Esophagus muscularis mucosa (tissue), 4 donors: ENCODE measurements at regions not wholly inside any gene's neighbourhood (a gene's known extent, or its start where the extent isn't known, plus 50 kb on each side); places are given as distances from the start of the nearest gene placed in this dataset.

Source experiments
- DNase-seq: peaks from one replicate; pipeline ENCODE4 v3.0.0-alpha.2; 2017; ENCODE audit errors: extremely low spot score
- H3K27ac ChIP-seq, 4 donors: fragments of 200-600 bp; sonication (generic); replicated peaks in 1 of 4; 1 replicate in 3 of 4; 2 replicates in 1 of 4; pipeline ENCODE4 v1.5.1; 2016 to 2019; ENCODE audit warnings: mild to moderate bottlenecking in 1 of 4
- H3K27me3 ChIP-seq, 4 donors: fragments of 200-600 bp; sonication (generic); one replicate each; pipeline versions ENCODE4 v1.5.1 to v1.6.0; 2016 to 2019
- H3K36me3 ChIP-seq, 4 donors: fragments of 200-600 bp; sonication (generic); one replicate each; pipeline ENCODE4 v1.5.1; 2016 to 2019
- H3K4me1 ChIP-seq, 4 donors: fragments of 200-600 bp; sonication (generic); one replicate each; pipeline ENCODE4 v1.5.1; 2016 to 2019
- H3K4me3 ChIP-seq, 4 donors: fragments of 200-600 bp; sonication (generic); 1 replicate in 2 of 4; 2 replicates in 2 of 4; pipeline ENCODE4 v1.5.1; 2016 to 2019; ENCODE audit warnings: mild to moderate bottlenecking in 4 of 4, moderate library complexity in 1 of 4
- H3K9me3 ChIP-seq, 4 donors: fragments of 200-600 bp; sonication (generic); 1 replicate in 3 of 4; 2 replicates in 1 of 4; pipeline ENCODE4 v1.5.1; 2016 to 2019
- EP300 ChIP-seq: sonication (generic); formaldehyde crosslinking; IDR thresholded peaks from one replicate; pipeline ENCODE4 v1.6.1; 2017; ENCODE audit warnings: antibody characterized with exemption
- POLR2A ChIP-seq: fragments of 450-650 bp; IDR thresholded peaks from one replicate; pipeline ENCODE4 v1.6.1; 2017; ENCODE audit warnings: antibody characterized with exemption, moderate library complexity, mild to moderate bottlenecking, low read depth
- POLR2AphosphoS5 ChIP-seq, 2 donors: sonication (generic); formaldehyde crosslinking; IDR thresholded peaks; one replicate each; pipeline ENCODE4 v1.6.1; 2017; ENCODE audit warnings: antibody characterized with exemption in 2 of 2
- WGBS: methylation state at CpG from one replicate; pipeline ENCODE4 v1.1.5; 2018; 5-methylcytosine and 5-hydroxymethylcytosine counted together
- intact Hi-C: fragments of 100-400 bp; cut with DNase I; formaldehyde crosslinking; loops from one replicate; pipeline ENCODE4 v1.15.1; 2023
- TF ChIP-seq, protein P1 (sequence below), 3 experiments: fragments of 200-600 bp in 2 of 3; fragments of 450-650 bp in 1 of 3; sonication (generic) in 2 of 3; IDR thresholded peaks; one replicate each; pipeline ENCODE4 v1.5.1; 2017 to 2019; ENCODE audit warnings: antibody characterized with exemption in 3 of 3, mild to moderate bottlenecking in 2 of 3, moderate library complexity in 1 of 3

- intact Hi-C loops, result no loop called here
- H3K9me3 ChIP-seq, result peaks cover 0 to 6% (median 3%) of the 10 kb centered on the region in 4 donors
- TF ChIP-seq, protein P1, sequence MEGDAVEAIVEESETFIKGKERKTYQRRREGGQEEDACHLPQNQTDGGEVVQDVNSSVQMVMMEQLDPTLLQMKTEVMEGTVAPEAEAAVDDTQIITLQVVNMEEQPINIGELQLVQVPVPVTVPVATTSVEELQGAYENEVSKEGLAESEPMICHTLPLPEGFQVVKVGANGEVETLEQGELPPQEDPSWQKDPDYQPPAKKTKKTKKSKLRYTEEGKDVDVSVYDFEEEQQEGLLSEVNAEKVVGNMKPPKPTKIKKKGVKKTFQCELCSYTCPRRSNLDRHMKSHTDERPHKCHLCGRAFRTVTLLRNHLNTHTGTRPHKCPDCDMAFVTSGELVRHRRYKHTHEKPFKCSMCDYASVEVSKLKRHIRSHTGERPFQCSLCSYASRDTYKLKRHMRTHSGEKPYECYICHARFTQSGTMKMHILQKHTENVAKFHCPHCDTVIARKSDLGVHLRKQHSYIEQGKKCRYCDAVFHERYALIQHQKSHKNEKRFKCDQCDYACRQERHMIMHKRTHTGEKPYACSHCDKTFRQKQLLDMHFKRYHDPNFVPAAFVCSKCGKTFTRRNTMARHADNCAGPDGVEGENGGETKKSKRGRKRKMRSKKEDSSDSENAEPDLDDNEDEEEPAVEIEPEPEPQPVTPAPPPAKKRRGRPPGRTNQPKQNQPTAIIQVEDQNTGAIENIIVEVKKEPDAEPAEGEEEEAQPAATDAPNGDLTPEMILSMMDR (IDR thresholded peaks at IDR 0.05), result no peak
- TF ChIP-seq POLR2AphosphoS5 (IDR thresholded peaks at IDR 0.05), result no peak
- no peak for TF ChIP-seq POLR2A
- TF ChIP-seq EP300, result no peak
- no peak overlapping the region for H3K4me3 ChIP-seq
- no peak overlapping the region for H3K27ac ChIP-seq
- no peaks in the 10 kb centered on the region for H3K36me3 ChIP-seq
- H3K27me3 ChIP-seq, result no peaks in the 10 kb centered on the region
- no peak for DNase-seq
- 59% methylated on average over 1 of the region's 1 CpG for WGBS
- H3K4me1 ChIP-seq, result no peaks in the 10 kb centered on the region
Measured at GRCh38 chr5:156147944-156148285, 179.0 kb upstream of the SGCD start.

DNA sequence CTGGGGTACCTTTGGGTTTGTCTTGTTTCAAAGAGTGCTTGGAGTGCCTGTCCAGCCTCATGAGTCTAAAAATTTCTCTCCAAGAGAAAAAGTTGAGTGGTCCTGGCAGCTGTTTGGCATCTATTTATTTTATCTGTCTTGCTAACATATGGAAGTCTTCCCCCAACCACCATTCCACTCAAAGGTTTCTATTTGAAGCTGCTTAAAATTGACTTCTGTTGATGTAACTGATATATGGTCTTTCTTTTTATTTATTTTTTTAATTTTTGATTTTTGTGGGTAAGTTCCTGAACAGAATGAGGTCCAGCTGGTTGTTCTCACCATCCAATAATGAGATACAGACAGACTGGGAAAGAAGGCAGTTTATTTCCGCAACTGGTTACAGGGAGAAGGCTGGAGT lies 178.7 kb upstream of the SGCD start:
- DNase-seq, result no peak
- intact Hi-C loops, result no loop called here

DNA sequence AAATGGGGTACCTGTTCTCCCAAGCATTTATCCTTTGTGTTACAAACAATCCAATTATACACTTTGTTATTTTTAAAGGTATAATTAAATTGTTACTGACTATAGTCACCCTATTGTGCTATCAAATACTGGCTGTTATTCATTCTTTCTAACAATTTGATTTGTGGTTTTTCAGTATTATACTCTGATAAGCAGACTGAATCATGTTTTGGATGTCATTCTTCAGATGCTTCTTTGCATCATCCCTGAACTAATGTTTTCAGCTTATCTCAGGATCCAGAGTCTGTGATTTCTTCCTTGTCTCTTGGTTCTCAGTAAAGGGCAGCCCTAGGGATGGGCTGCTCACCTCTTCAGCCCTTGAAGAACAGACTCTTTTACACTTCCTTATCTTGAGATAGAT lies 177.8 kb upstream of the SGCD start:
- no peak for TF ChIP-seq POLR2AphosphoS5 (IDR thresholded peaks at IDR 0.05)
- no peak for TF ChIP-seq EP300
- no peak for TF ChIP-seq POLR2A
- TF ChIP-seq, protein P1 (IDR thresholded peaks at IDR 0.05), result no peak
- H3K27ac ChIP-seq, result no peak overlapping the region

More for the DNA sequence above, 178.7 kb upstream of the SGCD start:
- 59% methylated on average over 1 of the region's 1 CpG for whole genome bisulfite sequencing
- Histone ChIP-seq H3K4me3 (no peak overlapping the region), H3K27me3 (no peaks in the 10 kb centered on the region), H3K36me3 (no peaks in the 10 kb centered on the region), H3K27ac (no peak overlapping the region), H3K9me3 (peaks cover 0 to 3% (median under 1%) of the 10 kb centered on the region in 4 donors), H3K4me1 (no peaks in the 10 kb centered on the region)
- TF ChIP-seq POLR2A, result no peak
- TF ChIP-seq, protein P1 (IDR thresholded peaks at IDR 0.05), result no peak
- no peak for TF ChIP-seq POLR2AphosphoS5 (IDR thresholded peaks at IDR 0.05)
- no peak for TF ChIP-seq EP300

DNA sequence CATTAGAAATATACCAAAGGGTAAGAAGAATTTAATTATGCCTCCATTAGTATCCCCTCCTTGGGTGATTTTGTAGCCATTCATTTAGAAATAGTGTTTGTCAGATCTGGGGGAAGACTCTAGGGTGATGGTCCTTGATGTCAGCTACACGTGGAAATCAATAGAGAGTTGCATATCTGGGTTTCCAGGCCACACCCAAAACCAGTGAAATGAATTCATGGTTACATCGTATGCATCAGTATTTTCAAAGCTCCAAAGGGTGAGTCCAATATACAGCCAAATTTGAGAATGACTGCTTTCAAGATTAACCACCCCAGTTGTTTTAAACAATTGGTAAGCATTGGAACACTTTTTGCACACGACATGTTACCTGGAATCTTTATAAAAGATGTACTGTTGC lies 173.4 kb upstream of the SGCD start:
- TF ChIP-seq POLR2A (no peak), POLR2AphosphoS5 (IDR thresholded peaks at IDR 0.05) (no peak), EP300 (no peak)
- TF ChIP-seq, protein P1 (IDR thresholded peaks at IDR 0.05), result no peak
- WGBS, result 91% methylated on average over 3 of the region's 3 CpGs
- DNase-seq, result no peak
- no peaks in the 10 kb centered on the region for H3K36me3 ChIP-seq
- no peaks in the 10 kb centered on the region for H3K27me3 ChIP-seq
- H3K9me3 ChIP-seq, result no peaks in the 10 kb centered on the region
- H3K4me1 ChIP-seq, result no peaks in the 10 kb centered on the region
- H3K27ac ChIP-seq, result no peak overlapping the region
- no peak overlapping the region for H3K4me3 ChIP-seq
- intact Hi-C loops, result no loop called here

More for the DNA sequence above, 177.8 kb upstream of the SGCD start:
- no peaks in the 10 kb centered on the region for H3K9me3 ChIP-seq
- no peak overlapping the region for H3K4me3 ChIP-seq
- no peak for DNase-seq
- H3K27me3 ChIP-seq, result no peaks in the 10 kb centered on the region
- intact Hi-C loops, result no loop called here
- no peaks in the 10 kb centered on the region for H3K4me1 ChIP-seq
- H3K36me3 ChIP-seq, result no peaks in the 10 kb centered on the region

- Histone ChIP-seq H3K27me3 (no peaks in the 10 kb centered on the region), H3K4me1 (no peaks in the 10 kb centered on the region), H3K4me3 (no peak overlapping the region), H3K9me3 (no peaks in the 10 kb centered on the region), H3K36me3 (no peaks in the 10 kb centered on the region), H3K27ac (no peak overlapping the region)
- no peak for DNase-seq
- intact Hi-C loops, result no loop called here
- TF ChIP-seq, protein P1 (IDR thresholded peaks at IDR 0.05), result no peak
- TF ChIP-seq EP300, result no peak
- TF ChIP-seq POLR2A, result no peak
- TF ChIP-seq POLR2AphosphoS5 (IDR thresholded peaks at IDR 0.05), result no peak
- 82% methylated on average over 1 of the region's 1 CpG for WGBS
Measured at GRCh38 chr5:156154757-156155156, 172.2 kb upstream of the SGCD start.
